Transverse colon (tissue), 3 donors: ENCODE measurements at regions not wholly inside any gene's neighbourhood (a gene's known extent, or its start where the extent isn't known, plus 50 kb on each side); places are given as distances from the start of the nearest gene placed in this dataset.

Source experiments
- CTCF ChIP-seq, 5 experiments: fragments of 200-600 bp in 3 of 5; fragments of 450-650 bp in 2 of 5; sonication (generic) in 3 of 5; IDR thresholded peaks; 1 replicate in 2 of 5; 2 replicates in 3 of 5; pipeline ENCODE4 v1.5.1; 2016 to 2017; ENCODE audit warnings: antibody characterized with exemption in 5 of 5, inconsistent platforms in 3 of 5, mild to moderate bottlenecking in 2 of 5, moderate library complexity in 1 of 5
- EP300 ChIP-seq: sonication (generic); formaldehyde crosslinking; IDR thresholded peaks from one replicate; pipeline ENCODE4 v1.6.1; 2017; ENCODE audit warnings: antibody characterized with exemption, low read depth
- POLR2A ChIP-seq: fragments of 450-650 bp; IDR thresholded peaks from one replicate; pipeline ENCODE4 v1.6.1; 2016; ENCODE audit warnings: antibody characterized with exemption, mild to moderate bottlenecking, moderate library complexity

- TF ChIP-seq CTCF (IDR thresholded peaks at IDR 0.05) (no peak), POLR2A (no peak), EP300 (no peak)
Observed at GRCh38 chr5:24351285-24351684, 293.5 kb downstream of the CDH10 start.
